ENCODE measurements at regions not wholly inside any gene's neighbourhood (a gene's known extent, or its start where the extent isn't known, plus 50 kb on each side); places are given as distances from the start of the nearest gene placed in this dataset.

GRCh38 chr5:58228896-58229295 lies 231.0 kb downstream of the PLK2 start:
- DNase-seq (ENCODE audit: extremely low spot score) = no peak
- TF ChIP-seq FOXK2 (IDR thresholded peaks at IDR 0.05) (no peak), L3MBTL2 (conservative IDR thresholded peaks at IDR 0.05) (no peak), BHLHE40 (IDR thresholded peaks at IDR 0.05; ENCODE audit: borderline replicate concordance) (no peak), NFRKB (IDR thresholded peaks at IDR 0.05) (no peak), CTBP1 (IDR thresholded peaks at IDR 0.05; ENCODE audit: borderline replicate concordance) (no peak), SP1 (IDR thresholded peaks at IDR 0.05) (no peak), TARDBP (IDR thresholded peaks at IDR 0.05) (no peak), ARNT (IDR thresholded peaks at IDR 0.05) (no peak), SUZ12 (IDR thresholded peaks at IDR 0.05) (no peak), FOXA1 (IDR thresholded peaks at IDR 0.05) (no peak), ELF4 (IDR thresholded peaks at IDR 0.05) (no peak), ZNF384 (IDR thresholded peaks at IDR 0.05) (no peak), HDGF (IDR thresholded peaks at IDR 0.05; ENCODE audit: borderline replicate concordance) (no peak), LEF1 (IDR thresholded peaks at IDR 0.05; ENCODE audit: borderline replicate concordance) (no peak), PKNOX1 (IDR thresholded peaks at IDR 0.05) (no peak), FOXM1 (IDR thresholded peaks at IDR 0.05; ENCODE audit: borderline replicate concordance) (no peak)
- POLR2A ChIA-PET = no interaction called here
- CTCF ChIA-PET = no interaction called here

- CTCF ChIA-PET = no interaction called here
- POLR2A ChIA-PET = no interaction called here
- no peak for TF ChIP-seq NFRKB (IDR thresholded peaks at IDR 0.05)
- no peak for DNase-seq (ENCODE audit: extremely low spot score)
These were observed 232.0 kb downstream of the PLK2 start for GRCh38 chr5:58227858-58228257.

GRCh38 chr5:58224661-58225060 lies 235.2 kb downstream of the PLK2 start:
- TF ChIP-seq FOXM1 (IDR thresholded peaks at IDR 0.05; ENCODE audit: borderline replicate concordance) (no peak), FOXK2 (IDR thresholded peaks at IDR 0.05) (no peak), TARDBP (IDR thresholded peaks at IDR 0.05) (no peak), ELF4 (IDR thresholded peaks at IDR 0.05) (no peak), ZNF384 (IDR thresholded peaks at IDR 0.05) (no peak), L3MBTL2 (conservative IDR thresholded peaks at IDR 0.05) (no peak), ARNT (IDR thresholded peaks at IDR 0.05) (no peak), LEF1 (IDR thresholded peaks at IDR 0.05; ENCODE audit: borderline replicate concordance) (no peak), SUZ12 (IDR thresholded peaks at IDR 0.05) (no peak), SP1 (IDR thresholded peaks at IDR 0.05) (no peak)
- no peak for DNase-seq (ENCODE audit: extremely low spot score)
- CTCF ChIA-PET = no interaction called here
- POLR2A ChIA-PET = no interaction called here

GRCh38 chr5:58224221-58224620 lies 235.7 kb downstream of the PLK2 start:
- DNase-seq (ENCODE audit: extremely low spot score) = no peak
- ChIA-PET POLR2A (no interaction called here), CTCF (no interaction called here)
- TF ChIP-seq L3MBTL2 (conservative IDR thresholded peaks at IDR 0.05) = no peak
- TF ChIP-seq FOXM1 (IDR thresholded peaks at IDR 0.05; ENCODE audit: borderline replicate concordance) = no peak
- TF ChIP-seq CTBP1 (IDR thresholded peaks at IDR 0.05; ENCODE audit: borderline replicate concordance) = no peak
- TF ChIP-seq FOXK2 (IDR thresholded peaks at IDR 0.05) = no peak
- no peak for TF ChIP-seq PKNOX1 (IDR thresholded peaks at IDR 0.05)
- TF ChIP-seq FOXA1 (IDR thresholded peaks at IDR 0.05) = no peak
- TF ChIP-seq TARDBP (IDR thresholded peaks at IDR 0.05) = no peak

- POLR2A ChIA-PET = no interaction called here
- CTCF ChIA-PET = no interaction called here
- no peak for DNase-seq (ENCODE audit: extremely low spot score)
- TF ChIP-seq FOXM1 (IDR thresholded peaks at IDR 0.05; ENCODE audit: borderline replicate concordance) (no peak), FOXA1 (IDR thresholded peaks at IDR 0.05) (no peak), PKNOX1 (IDR thresholded peaks at IDR 0.05) (no peak), BHLHE40 (IDR thresholded peaks at IDR 0.05; ENCODE audit: borderline replicate concordance) (no peak)
These were observed 244.5 kb downstream of the PLK2 start for GRCh38 chr5:58215364-58215763.

GRCh38 chr5:58211441-58211840 lies 248.4 kb downstream of the PLK2 start:
- TF ChIP-seq CTBP1 (IDR thresholded peaks at IDR 0.05; ENCODE audit: borderline replicate concordance) = no peak
- TF ChIP-seq ARNT (IDR thresholded peaks at IDR 0.05) = no peak
- no peak for TF ChIP-seq SUZ12 (IDR thresholded peaks at IDR 0.05)
- no peak for TF ChIP-seq SP1 (IDR thresholded peaks at IDR 0.05)
- no peak for TF ChIP-seq BHLHE40 (IDR thresholded peaks at IDR 0.05; ENCODE audit: borderline replicate concordance)
- TF ChIP-seq ELF4 (IDR thresholded peaks at IDR 0.05) = no peak
- TF ChIP-seq ZNF384 (IDR thresholded peaks at IDR 0.05) = no peak
- no peak for TF ChIP-seq TARDBP (IDR thresholded peaks at IDR 0.05)
- ChIA-PET CTCF (no interaction called here), POLR2A (no interaction called here)
- no peak for DNase-seq (ENCODE audit: extremely low spot score)

- POLR2A ChIA-PET = no interaction called here
- TF ChIP-seq LEF1 (IDR thresholded peaks at IDR 0.05; ENCODE audit: borderline replicate concordance) (no peak), ZNF384 (IDR thresholded peaks at IDR 0.05) (no peak), FOXM1 (IDR thresholded peaks at IDR 0.05; ENCODE audit: borderline replicate concordance) (no peak), PKNOX1 (IDR thresholded peaks at IDR 0.05) (no peak), FOXA1 (IDR thresholded peaks at IDR 0.05) (no peak), NFRKB (IDR thresholded peaks at IDR 0.05) (no peak), L3MBTL2 (conservative IDR thresholded peaks at IDR 0.05) (no peak), CTBP1 (IDR thresholded peaks at IDR 0.05; ENCODE audit: borderline replicate concordance) (no peak), ELF4 (IDR thresholded peaks at IDR 0.05) (no peak), FOXK2 (IDR thresholded peaks at IDR 0.05) (no peak), SP1 (IDR thresholded peaks at IDR 0.05) (no peak), SUZ12 (IDR thresholded peaks at IDR 0.05) (no peak), HDGF (IDR thresholded peaks at IDR 0.05; ENCODE audit: borderline replicate concordance) (no peak), ARNT (IDR thresholded peaks at IDR 0.05) (no peak), BHLHE40 (IDR thresholded peaks at IDR 0.05; ENCODE audit: borderline replicate concordance) (no peak), TARDBP (IDR thresholded peaks at IDR 0.05) (no peak)
- no peak for DNase-seq (ENCODE audit: extremely low spot score)
- CTCF ChIA-PET = no interaction called here
These were observed 251.2 kb downstream of the PLK2 start for GRCh38 chr5:58208674-58209073.
